Mesendoderm (in vitro differentiated cells): ENCODE measurements at regions not wholly inside any gene's neighbourhood (a gene's known extent, or its start where the extent isn't known, plus 50 kb on each side); places are given as distances from the start of the nearest gene placed in this dataset.

Experiments used
- DNase-seq: peaks from one replicate; pipeline ENCODE4 v3.0.0; 2013
- H2AK5ac ChIP-seq: 2 replicates; pipeline ENCODE4 v1.6.1; 2013; ENCODE audit warnings: low read length, inconsistent platforms
- H2BK120ac ChIP-seq: 2 replicates; pipeline ENCODE4 v1.6.1; 2013; ENCODE audit warnings: low read depth, mild to moderate bottlenecking, low read length, moderate library complexity, mixed read lengths
- H2BK15ac ChIP-seq: replicated peaks from 2 replicates; pipeline ENCODE4 v1.6.1; 2013; ENCODE audit warnings: low read depth, mild to moderate bottlenecking, moderate library complexity
- H2BK5ac ChIP-seq: 2 replicates; pipeline ENCODE4 v1.6.1; 2013; ENCODE audit warnings: low read length, inconsistent platforms
- H3K18ac ChIP-seq: 2 replicates; pipeline ENCODE4 v1.6.1; 2013; ENCODE audit warnings: mild to moderate bottlenecking, low read length, mixed read lengths
- H3K23ac ChIP-seq: one replicate; pipeline ENCODE4 v1.6.1; 2013; ENCODE audit warnings: low read length
- H3K27ac ChIP-seq: 2 replicates; pipeline ENCODE4 v1.5.1; 2013; ENCODE audit warnings: low read depth, mild to moderate bottlenecking, inconsistent platforms, low read length, moderate library complexity
- H3K27me3 ChIP-seq: 2 replicates; pipeline ENCODE4 v1.6.1; 2013; ENCODE audit warnings: low read length, control low read depth, mild to moderate bottlenecking, inconsistent platforms; ENCODE audit not compliant: insufficient read depth, poor library complexity
- H3K36me3 ChIP-seq: 2 replicates; pipeline ENCODE4 v1.6.1; 2013; ENCODE audit warnings: low read length, inconsistent platforms; ENCODE audit not compliant: control insufficient read depth, insufficient read depth
- H3K4ac ChIP-seq: one replicate; pipeline ENCODE4 v1.6.1; 2013; ENCODE audit warnings: low read depth, mild to moderate bottlenecking, low read length, moderate library complexity
- H3K4me1 ChIP-seq: 2 replicates; pipeline ENCODE4 v1.6.1; 2013; ENCODE audit warnings: low read depth, low read length, inconsistent platforms; ENCODE audit not compliant: control insufficient read depth
- H3K4me2 ChIP-seq: 2 replicates; pipeline ENCODE4 v1.6.1; 2013; ENCODE audit warnings: low read length
- H3K4me3 ChIP-seq: 2 replicates; pipeline ENCODE4 v1.5.1; 2013; ENCODE audit warnings: mild to moderate bottlenecking, low read length
- H3K56ac ChIP-seq: one replicate; pipeline ENCODE4 v1.6.1; 2013; ENCODE audit warnings: low read length
- H3K79me1 ChIP-seq: 2 replicates; pipeline ENCODE4 v1.6.1; 2013; ENCODE audit warnings: low read length, inconsistent platforms
- H3K79me2 ChIP-seq: 2 replicates; pipeline ENCODE4 v1.6.1; 2013; ENCODE audit warnings: mild to moderate bottlenecking, low read length; ENCODE audit not compliant: control insufficient read depth, insufficient read depth
- H3K9ac ChIP-seq: 2 replicates; pipeline ENCODE4 v1.6.1; 2013; ENCODE audit warnings: low read length, inconsistent platforms
- H4K5ac ChIP-seq: one replicate; pipeline ENCODE4 v1.6.1; 2013; ENCODE audit warnings: low read length
- H4K8ac ChIP-seq: one replicate; pipeline ENCODE4 v1.6.1; 2013; ENCODE audit warnings: low read depth, mild to moderate bottlenecking, control low read depth, low read length, moderate library complexity
- WGBS: extraction: QIAGEN DNeasy Blood & Tissue Kit; methylation state at CpG from one replicate; pipeline ENCODE4 v1.1.7; 2013; ENCODE audit warnings: low lambda C conversion rate, missing lambda C conversion rate; ENCODE audit not compliant: insufficient coverage; ENCODE audit errors: extremely low coverage; 5-methylcytosine and 5-hydroxymethylcytosine counted together

- Histone ChIP-seq H4K8ac (no peak overlapping the region), H3K36me3 (no peaks in the 10 kb centered on the region), H3K9ac (no peak overlapping the region), H4K5ac (no peak overlapping the region), H3K4me1 (no peaks in the 10 kb centered on the region), H2BK5ac (no peak overlapping the region), H3K56ac (no peak overlapping the region), H2AK5ac (no peak overlapping the region), H2BK15ac (no peak overlapping the region), H3K23ac (no peak overlapping the region), H3K18ac (no peak overlapping the region), H3K27ac (no peak overlapping the region), H3K4me2 (no peak overlapping the region), H3K79me2 (no peaks in the 10 kb centered on the region), H2BK120ac (no peak overlapping the region), H3K4ac (no peak overlapping the region), H3K27me3 (no peaks in the 10 kb centered on the region), H3K4me3 (no peak overlapping the region), H3K79me1 (no peaks in the 10 kb centered on the region)
- no peak for DNase-seq
- no CpG with 5 or more reads among the region's 2 CpGs for WGBS
These were observed 408.3 kb upstream of the MAF start for GRCh38 chr16:80008857-80009256.

GRCh38 chr16:80007231-80007630 is 406.7 kb upstream of the MAF start:
- no peak overlapping the region for H3K9ac ChIP-seq
- no peak overlapping the region for H2BK5ac ChIP-seq
- H3K18ac ChIP-seq, result no peak overlapping the region
- no peak overlapping the region for H3K4me3 ChIP-seq
- no peak overlapping the region for H2BK15ac ChIP-seq
- no peak overlapping the region for H3K4me2 ChIP-seq
- H2AK5ac ChIP-seq, result no peak overlapping the region
- no peaks in the 10 kb centered on the region for H3K79me2 ChIP-seq
- H3K27me3 ChIP-seq, result no peaks in the 10 kb centered on the region
- no peak overlapping the region for H3K56ac ChIP-seq
- H3K79me1 ChIP-seq, result no peaks in the 10 kb centered on the region
- no peaks in the 10 kb centered on the region for H3K4me1 ChIP-seq
- no peak for DNase-seq
- no peak overlapping the region for H2BK120ac ChIP-seq
- H3K36me3 ChIP-seq, result no peaks in the 10 kb centered on the region
- no peak overlapping the region for H4K5ac ChIP-seq
- no CpG with 5 or more reads among the region's 4 CpGs for WGBS
- H3K4ac ChIP-seq, result no peak overlapping the region
- H3K27ac ChIP-seq, result no peak overlapping the region
- no peak overlapping the region for H3K23ac ChIP-seq
- no peak overlapping the region for H4K8ac ChIP-seq

- Histone ChIP-seq H3K79me1 (no peaks in the 10 kb centered on the region), H3K4me2 (no peak overlapping the region), H2BK5ac (no peak overlapping the region), H4K8ac (no peak overlapping the region), H3K36me3 (no peaks in the 10 kb centered on the region), H2BK15ac (no peak overlapping the region), H2BK120ac (no peak overlapping the region), H3K27ac (no peak overlapping the region), H3K9ac (no peak overlapping the region), H3K23ac (no peak overlapping the region), H3K56ac (no peak overlapping the region), H3K79me2 (no peaks in the 10 kb centered on the region), H3K27me3 (no peaks in the 10 kb centered on the region), H2AK5ac (no peak overlapping the region), H4K5ac (no peak overlapping the region), H3K18ac (no peak overlapping the region), H3K4me1 (no peaks in the 10 kb centered on the region), H3K4ac (no peak overlapping the region), H3K4me3 (no peak overlapping the region)
- no CpG with 5 or more reads among the region's 17 CpGs for WGBS
- no peak for DNase-seq
These were observed 406.0 kb upstream of the MAF start for GRCh38 chr16:80006241-80007215.

GRCh38 chr16:80004113-80004512 is 403.6 kb upstream of the MAF start:
- WGBS, result no CpG with 5 or more reads among the region's 6 CpGs
- Histone ChIP-seq H3K9ac (no peak overlapping the region), H3K4ac (no peak overlapping the region), H3K79me1 (no peaks in the 10 kb centered on the region), H3K79me2 (no peaks in the 10 kb centered on the region), H3K4me1 (no peaks in the 10 kb centered on the region), H2BK5ac (no peak overlapping the region), H3K36me3 (no peaks in the 10 kb centered on the region), H2BK120ac (no peak overlapping the region), H4K5ac (no peak overlapping the region), H3K23ac (no peak overlapping the region), H3K4me2 (no peak overlapping the region), H3K56ac (no peak overlapping the region), H2BK15ac (no peak overlapping the region), H4K8ac (no peak overlapping the region), H3K27me3 (no peaks in the 10 kb centered on the region), H2AK5ac (no peak overlapping the region), H3K27ac (no peak overlapping the region), H3K4me3 (no peak overlapping the region), H3K18ac (no peak overlapping the region)
- no peak for DNase-seq

GRCh38 chr16:80002261-80002660 is 401.7 kb upstream of the MAF start:
- WGBS, result no CpG with 5 or more reads among the region's 2 CpGs
- H3K4ac ChIP-seq, result no peak overlapping the region
- no peak overlapping the region for H3K27ac ChIP-seq
- no peak overlapping the region for H3K56ac ChIP-seq
- no peak overlapping the region for H3K4me2 ChIP-seq
- H4K5ac ChIP-seq, result no peak overlapping the region
- H2AK5ac ChIP-seq, result no peak overlapping the region
- no peak overlapping the region for H4K8ac ChIP-seq
- H2BK120ac ChIP-seq, result no peak overlapping the region
- no peaks in the 10 kb centered on the region for H3K27me3 ChIP-seq
- no peak overlapping the region for H2BK5ac ChIP-seq
- no peak overlapping the region for H3K18ac ChIP-seq
- DNase-seq, result no peak
- no peak overlapping the region for H3K9ac ChIP-seq
- H2BK15ac ChIP-seq, result no peak overlapping the region
- H3K79me2 ChIP-seq, result no peaks in the 10 kb centered on the region
- H3K36me3 ChIP-seq, result no peaks in the 10 kb centered on the region
- no peaks in the 10 kb centered on the region for H3K79me1 ChIP-seq
- no peak overlapping the region for H3K4me3 ChIP-seq
- no peak overlapping the region for H3K23ac ChIP-seq
- no peaks in the 10 kb centered on the region for H3K4me1 ChIP-seq
